ENCODE measurements at regions not wholly inside any gene's neighbourhood (a gene's known extent, or its start where the extent isn't known, plus 50 kb on each side); places are given as distances from the start of the nearest gene placed in this dataset.
"Not testable (repeated sequence)": the region's sequence is repeated elsewhere in the genome, so short reads cannot be mapped to it uniquely, and the experiment has no call there.

DNA sequence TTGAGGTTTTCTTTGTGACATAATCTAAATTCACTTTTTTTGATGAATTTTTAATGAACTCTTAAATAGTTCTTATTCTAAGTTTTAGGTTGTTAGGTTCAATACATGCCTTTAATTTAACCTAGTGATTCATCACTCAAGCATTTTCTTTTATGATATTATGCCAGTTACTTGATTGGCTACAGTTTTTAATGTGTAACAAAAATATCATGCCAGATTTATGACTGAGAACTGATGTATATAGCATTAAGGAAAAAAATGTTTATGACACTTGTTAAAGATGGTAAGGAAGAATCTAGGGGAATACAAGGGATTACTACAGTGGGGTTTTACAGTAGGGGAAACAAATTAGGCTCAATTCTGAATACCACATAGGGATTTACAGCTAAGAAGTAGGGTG is 103.1 kb downstream of the VGLL3 start:
- H3K27ac ChIP-seq (ENCODE audit: low read length): no peak overlapping the region
- H3K4me3 ChIP-seq (ENCODE audit: low read length): no peak overlapping the region
- no peak overlapping the region for H2AFZ ChIP-seq (ENCODE audit: low read length)
- no peak for DNase-seq
- H3K9me3 ChIP-seq (ENCODE audit: low read length): peaks cover 12% of the 10 kb centered on the region
- H3K79me2 ChIP-seq (ENCODE audit: low read length): no peaks in the 10 kb centered on the region
- H3K9me2 ChIP-seq (replicated peaks; ENCODE audit: insufficient read depth, low read length): no peaks in the 10 kb centered on the region
- H4K20me1 ChIP-seq (ENCODE audit: insufficient read depth, low read depth, low read length): no peaks in the 10 kb centered on the region
- no peaks in the 10 kb centered on the region for H3K4me1 ChIP-seq (ENCODE audit: low read length)
- H3K27me3 ChIP-seq (ENCODE audit: low read length): no peaks in the 10 kb centered on the region
- no peak overlapping the region for H3K9ac ChIP-seq (ENCODE audit: low read length)
- no peaks in the 10 kb centered on the region for H3K36me3 ChIP-seq (ENCODE audit: insufficient read depth, low read length)
- no peak overlapping the region for H3K4me2 ChIP-seq (ENCODE audit: low read depth, low read length, poor library complexity, severe bottlenecking)

DNA sequence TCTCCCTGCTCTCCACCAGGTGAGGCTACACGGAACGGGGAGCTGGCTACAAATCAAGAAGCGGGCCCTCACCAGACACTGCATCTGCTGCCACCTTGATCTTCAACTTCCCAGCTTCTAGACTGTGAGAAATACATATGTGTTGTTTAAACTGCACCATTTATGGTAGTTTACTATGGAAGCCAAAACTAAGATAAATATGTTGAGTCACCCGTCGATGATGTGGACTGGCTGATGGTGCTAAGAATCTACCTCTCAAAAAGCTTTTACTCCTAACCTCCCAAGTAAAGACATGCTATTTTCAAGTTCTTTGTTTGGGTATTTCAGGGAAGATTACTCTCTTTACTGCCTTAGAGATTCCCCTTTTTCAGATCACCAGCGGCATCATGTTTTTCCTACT is 110.9 kb downstream of the VGLL3 start:
- Histone ChIP-seq H3K27ac (ENCODE audit: low read length) (no peak overlapping the region), H3K4me3 (ENCODE audit: low read length) (no peak overlapping the region), H2AFZ (ENCODE audit: low read length) (no peak overlapping the region), H3K36me3 (ENCODE audit: insufficient read depth, low read length) (no peaks in the 10 kb centered on the region), H3K4me1 (ENCODE audit: low read length) (no peaks in the 10 kb centered on the region), H3K4me2 (ENCODE audit: low read depth, low read length, poor library complexity, severe bottlenecking) (no peak overlapping the region), H3K9me3 (ENCODE audit: low read length) (peaks cover 10% of the 10 kb centered on the region), H4K20me1 (ENCODE audit: insufficient read depth, low read depth, low read length) (no peaks in the 10 kb centered on the region), H3K9me2 (replicated peaks; ENCODE audit: insufficient read depth, low read length) (no peaks in the 10 kb centered on the region), H3K79me2 (ENCODE audit: low read length) (no peaks in the 10 kb centered on the region), H3K27me3 (ENCODE audit: low read length) (no peaks in the 10 kb centered on the region), H3K9ac (ENCODE audit: low read length) (no peak overlapping the region)
- no peak for DNase-seq

DNA sequence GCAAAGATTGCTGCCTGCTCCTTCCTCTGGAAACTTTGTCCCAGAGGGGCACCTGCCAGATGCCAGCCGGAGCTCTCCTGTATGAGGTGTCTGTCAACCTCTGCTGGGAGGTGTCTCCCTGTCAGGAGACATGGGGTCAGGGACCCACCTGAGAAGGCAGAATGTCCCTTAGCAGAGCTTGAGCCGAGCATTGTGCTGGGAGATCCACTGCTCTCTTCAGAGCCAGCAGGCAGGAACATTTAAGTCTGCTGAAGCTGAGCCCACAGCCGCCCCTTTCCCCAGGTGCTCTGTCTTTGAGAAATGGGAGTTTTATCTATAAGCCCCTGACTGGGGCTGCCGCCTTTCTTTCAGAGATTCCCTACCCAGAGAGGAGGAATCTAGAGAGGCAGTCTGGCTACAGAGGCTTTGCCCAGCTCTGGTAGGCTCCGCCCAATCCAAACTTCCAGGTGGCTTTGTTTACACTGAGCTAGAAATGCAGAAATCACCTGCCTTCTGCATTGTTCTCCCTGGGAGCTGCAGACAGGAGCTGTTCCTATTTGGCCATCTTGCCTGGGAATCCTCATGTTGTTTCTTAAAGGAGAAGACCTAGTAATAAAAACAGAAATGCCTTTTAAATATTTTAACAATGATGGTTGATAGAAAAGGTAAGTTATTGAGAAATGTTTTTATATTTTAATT is 114.3 kb downstream of the VGLL3 start:
- DNase-seq; H4K20me1 ChIP-seq (ENCODE audit: insufficient read depth, low read depth, low read length): not testable (repeated sequence)

DNA sequence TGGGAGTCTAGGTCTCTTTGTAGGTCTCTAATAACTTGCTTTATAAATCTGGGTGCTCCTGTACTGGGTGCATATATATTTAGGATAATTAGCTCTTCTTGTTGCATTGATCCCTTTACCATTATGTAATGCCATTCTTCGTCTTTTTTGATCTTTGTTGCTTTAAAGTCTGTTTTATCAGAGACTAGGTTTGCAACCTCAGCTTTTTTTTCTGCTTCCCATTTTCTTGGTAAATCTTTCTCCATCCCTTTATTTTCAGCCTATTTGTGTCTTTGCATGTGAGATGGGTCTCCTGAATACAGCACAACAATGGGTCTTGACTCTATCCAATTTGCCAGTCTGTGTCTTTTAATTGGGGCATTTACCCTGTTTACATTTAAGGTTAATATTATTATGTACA is 116.2 kb downstream of the VGLL3 start:
- not testable (repeated sequence) for H3K4me1 ChIP-seq (ENCODE audit: low read length); H3K9ac ChIP-seq (ENCODE audit: low read length); H3K36me3 ChIP-seq (ENCODE audit: insufficient read depth, low read length); H2AFZ ChIP-seq (ENCODE audit: low read length); H3K27ac ChIP-seq (ENCODE audit: low read length); H3K79me2 ChIP-seq (ENCODE audit: low read length); H4K20me1 ChIP-seq (ENCODE audit: insufficient read depth, low read depth, low read length); H3K9me2 ChIP-seq (replicated peaks; ENCODE audit: insufficient read depth, low read length); DNase-seq; H3K4me3 ChIP-seq (ENCODE audit: low read length); H3K4me2 ChIP-seq (ENCODE audit: low read depth, low read length, poor library complexity, severe bottlenecking); H3K27me3 ChIP-seq (ENCODE audit: low read length); H3K9me3 ChIP-seq (ENCODE audit: low read length)

More for the DNA sequence above, 114.3 kb downstream of the VGLL3 start:
- H3K27ac ChIP-seq (ENCODE audit: low read length); H3K79me2 ChIP-seq (ENCODE audit: low read length); H3K9me2 ChIP-seq (replicated peaks; ENCODE audit: insufficient read depth, low read length); H3K4me2 ChIP-seq (ENCODE audit: low read depth, low read length, poor library complexity, severe bottlenecking); H3K4me3 ChIP-seq (ENCODE audit: low read length); H3K9ac ChIP-seq (ENCODE audit: low read length); H2AFZ ChIP-seq (ENCODE audit: low read length); H3K36me3 ChIP-seq (ENCODE audit: insufficient read depth, low read length); H3K27me3 ChIP-seq (ENCODE audit: low read length); H3K9me3 ChIP-seq (ENCODE audit: low read length); H3K4me1 ChIP-seq (ENCODE audit: low read length): not testable (repeated sequence)

DNA sequence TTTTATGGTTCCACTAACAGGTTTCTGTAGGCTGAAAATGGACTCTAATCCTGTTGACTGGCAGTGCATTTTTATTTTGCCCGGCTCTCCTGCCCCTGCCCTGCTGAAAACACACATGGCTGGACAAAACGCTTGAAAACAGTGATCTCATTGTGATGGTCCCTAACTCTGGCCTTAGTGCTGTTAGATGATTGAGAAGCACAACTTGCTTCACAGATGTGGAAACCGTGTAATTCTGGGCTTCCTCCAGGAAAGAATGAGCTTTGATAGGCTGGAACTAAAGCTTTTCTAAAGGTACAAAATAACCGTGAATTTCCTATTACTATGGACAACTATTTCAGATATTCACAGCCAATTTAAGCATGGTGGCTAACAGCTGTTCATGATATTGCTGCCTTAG is 121.4 kb downstream of the VGLL3 start:
- Histone ChIP-seq H2AFZ (ENCODE audit: low read length) (no peak overlapping the region), H3K4me1 (ENCODE audit: low read length) (no peaks in the 10 kb centered on the region), H3K9me2 (replicated peaks; ENCODE audit: insufficient read depth, low read length) (no peaks in the 10 kb centered on the region), H3K27me3 (ENCODE audit: low read length) (no peaks in the 10 kb centered on the region), H3K36me3 (ENCODE audit: insufficient read depth, low read length) (no peaks in the 10 kb centered on the region), H3K9me3 (ENCODE audit: low read length) (0 out of 2 replicates have a peak, but pooled peaks cover 4% of the 10 kb centered on the region), H3K9ac (ENCODE audit: low read length) (no peak overlapping the region), H3K4me3 (ENCODE audit: low read length) (no peak overlapping the region), H3K79me2 (ENCODE audit: low read length) (no peaks in the 10 kb centered on the region), H3K27ac (ENCODE audit: low read length) (no peak overlapping the region), H3K4me2 (ENCODE audit: low read depth, low read length, poor library complexity, severe bottlenecking) (no peak overlapping the region), H4K20me1 (ENCODE audit: insufficient read depth, low read depth, low read length) (no peaks in the 10 kb centered on the region)
- no peak for DNase-seq

DNA sequence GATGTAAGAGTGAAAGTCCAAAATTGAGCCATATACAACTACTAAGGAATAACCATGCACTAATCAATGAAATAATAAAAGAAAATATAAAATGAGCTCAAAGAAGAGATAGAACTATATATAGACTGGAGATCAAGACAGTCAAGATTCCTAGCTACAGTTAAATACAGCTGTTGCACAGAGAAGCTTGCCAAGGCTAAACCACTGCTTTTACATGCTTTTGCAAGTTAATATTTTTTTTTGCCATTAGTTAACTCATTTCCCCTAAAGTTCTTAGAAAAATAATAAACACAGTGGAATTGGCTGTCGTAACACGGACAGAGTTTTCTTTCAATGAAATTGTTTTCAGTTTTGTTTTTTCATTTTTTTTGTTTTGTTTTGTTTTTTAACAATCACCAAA is 123.0 kb downstream of the VGLL3 start:
- Histone ChIP-seq H3K27ac (ENCODE audit: low read length) (no peak overlapping the region), H3K9me3 (ENCODE audit: low read length) (0 out of 2 replicates have a peak, but pooled peaks cover 4% of the 10 kb centered on the region), H3K4me2 (ENCODE audit: low read depth, low read length, poor library complexity, severe bottlenecking) (no peak overlapping the region), H3K36me3 (ENCODE audit: insufficient read depth, low read length) (no peaks in the 10 kb centered on the region), H3K27me3 (ENCODE audit: low read length) (no peaks in the 10 kb centered on the region), H2AFZ (ENCODE audit: low read length) (no peak overlapping the region), H3K9me2 (replicated peaks; ENCODE audit: insufficient read depth, low read length) (no peaks in the 10 kb centered on the region), H3K4me1 (ENCODE audit: low read length) (no peaks in the 10 kb centered on the region), H3K9ac (ENCODE audit: low read length) (no peak overlapping the region), H3K79me2 (ENCODE audit: low read length) (no peaks in the 10 kb centered on the region), H3K4me3 (ENCODE audit: low read length) (no peak overlapping the region), H4K20me1 (ENCODE audit: insufficient read depth, low read depth, low read length) (no peaks in the 10 kb centered on the region)
- no peak for DNase-seq

DNA sequence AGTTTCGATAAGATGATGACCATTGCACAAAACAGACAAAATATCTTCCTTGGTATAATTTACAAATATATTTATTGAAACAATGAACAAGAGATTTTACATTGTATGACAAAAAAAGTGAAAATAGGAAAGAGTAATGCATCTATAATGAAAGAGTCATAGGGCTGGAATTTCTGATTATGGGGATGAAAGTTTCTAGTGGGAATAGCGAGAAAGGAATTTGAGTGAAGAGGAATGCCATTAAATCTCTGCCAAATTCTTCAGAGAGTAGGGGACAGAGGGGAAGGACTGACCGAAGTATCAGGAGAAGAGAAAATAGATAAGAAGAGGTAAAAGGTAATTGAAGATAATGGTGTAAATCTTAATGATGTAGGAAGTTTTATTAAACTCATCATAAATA is 125.4 kb downstream of the VGLL3 start:
- Histone ChIP-seq H3K79me2 (ENCODE audit: low read length) (no peaks in the 10 kb centered on the region), H3K27me3 (ENCODE audit: low read length) (no peaks in the 10 kb centered on the region), H3K4me3 (ENCODE audit: low read length) (no peak overlapping the region), H3K4me1 (ENCODE audit: low read length) (no peaks in the 10 kb centered on the region), H3K36me3 (ENCODE audit: insufficient read depth, low read length) (no peaks in the 10 kb centered on the region), H3K4me2 (ENCODE audit: low read depth, low read length, poor library complexity, severe bottlenecking) (no peak overlapping the region), H3K9ac (ENCODE audit: low read length) (no peak overlapping the region), H2AFZ (ENCODE audit: low read length) (no peak overlapping the region), H3K9me2 (replicated peaks; ENCODE audit: insufficient read depth, low read length) (no peaks in the 10 kb centered on the region), H3K9me3 (ENCODE audit: low read length) (peaks cover 4% of the 10 kb centered on the region; the same call in 1 of the 2 replicates), H3K27ac (ENCODE audit: low read length) (no peak overlapping the region), H4K20me1 (ENCODE audit: insufficient read depth, low read depth, low read length) (no peaks in the 10 kb centered on the region)
- no peak for DNase-seq

DNA sequence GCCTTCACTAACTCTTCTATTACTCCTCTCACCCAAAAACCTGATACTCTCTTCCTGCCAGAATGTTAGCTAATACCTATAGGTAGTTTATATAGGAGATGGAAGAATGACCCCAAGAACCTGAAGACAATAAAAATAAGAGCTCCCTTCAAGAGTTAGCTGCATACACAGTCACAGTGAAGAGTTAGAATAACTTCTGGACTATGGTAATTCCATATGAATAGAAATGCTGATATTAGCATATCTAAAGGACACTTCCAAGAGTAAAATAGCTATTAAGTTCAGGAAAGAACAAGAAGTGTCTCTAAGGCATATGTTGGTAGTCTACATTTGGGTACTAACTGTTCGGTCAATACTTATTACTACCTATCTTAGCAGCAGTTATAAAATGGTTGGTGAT is 134.2 kb downstream of the VGLL3 start:
- Histone ChIP-seq H3K4me1 (ENCODE audit: low read length) (no peaks in the 10 kb centered on the region), H3K9ac (ENCODE audit: low read length) (no peak overlapping the region), H3K27ac (ENCODE audit: low read length) (no peak overlapping the region), H3K9me2 (replicated peaks; ENCODE audit: insufficient read depth, low read length) (no peaks in the 10 kb centered on the region), H3K27me3 (ENCODE audit: low read length) (no peaks in the 10 kb centered on the region), H3K4me3 (ENCODE audit: low read length) (no peak overlapping the region), H3K79me2 (ENCODE audit: low read length) (no peaks in the 10 kb centered on the region), H2AFZ (ENCODE audit: low read length) (no peak overlapping the region), H3K36me3 (ENCODE audit: insufficient read depth, low read length) (no peaks in the 10 kb centered on the region), H3K4me2 (ENCODE audit: low read depth, low read length, poor library complexity, severe bottlenecking) (no peak overlapping the region), H4K20me1 (ENCODE audit: insufficient read depth, low read depth, low read length) (no peaks in the 10 kb centered on the region), H3K9me3 (ENCODE audit: low read length) (peaks cover 1% of the 10 kb centered on the region; the same call in 1 of the 2 replicates)
- no peak for DNase-seq
